IPS-NIHi7 (cell line): ENCODE measurements at regions not wholly inside any gene's neighbourhood (a gene's known extent, or its start where the extent isn't known, plus 50 kb on each side); places are given as distances from the start of the nearest gene placed in this dataset.
"Not testable (repeated sequence)": the region's sequence is repeated elsewhere in the genome, so short reads cannot be mapped to it uniquely, and the experiment has no call there.

ENCODE experiments used
- DNase-seq: peaks from one replicate; pipeline ENCODE4 v3.0.0; 2012; ENCODE audit warnings: mixed read lengths; ENCODE audit errors: extremely low spot score

- peak; percentile 59 for DNase-seq
Observed at GRCh38 chr10:16116404-16117304, 256.3 kb upstream of the MINDY3 start.

DNA sequence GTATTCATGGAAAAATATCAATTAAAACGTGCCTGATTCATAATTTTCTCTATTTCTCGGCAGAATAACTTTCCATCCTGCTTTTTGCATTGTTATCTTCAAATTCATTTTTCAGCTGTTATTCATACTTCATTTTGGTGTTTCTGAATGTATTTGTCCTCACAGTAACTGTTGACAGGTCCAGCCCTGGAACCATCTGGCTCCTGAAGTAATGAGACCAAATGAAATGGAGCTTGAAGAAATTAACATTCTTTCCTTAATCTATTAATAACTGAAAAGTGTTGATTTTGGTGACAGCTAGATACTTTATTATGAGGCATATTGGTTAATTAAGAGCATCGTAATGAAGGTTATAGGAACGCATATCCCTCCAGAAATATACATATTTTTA is 257.0 kb upstream of the MINDY3 start:
- DNase-seq = no peak

DNA sequence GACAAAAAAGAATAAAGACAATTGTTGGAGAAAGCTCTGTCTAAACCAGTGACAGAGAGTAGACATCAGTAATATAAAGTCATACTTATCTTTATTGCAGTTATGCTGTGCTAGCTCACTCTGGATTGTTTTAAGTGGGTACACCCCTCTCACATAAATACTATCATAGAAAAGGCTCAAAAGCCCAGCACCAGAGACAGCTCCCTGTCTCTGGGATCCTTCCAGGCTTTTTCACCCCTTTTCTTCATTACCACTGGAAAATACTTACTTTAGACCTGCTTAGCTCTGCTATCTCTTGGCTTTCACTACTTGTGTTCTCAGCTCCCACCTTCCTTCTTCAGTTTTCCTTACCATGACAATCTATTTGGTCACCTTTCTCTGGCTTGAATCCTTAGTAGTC is 259.1 kb upstream of the MINDY3 start:
- peak; percentile 20 for DNase-seq

GRCh38 chr10:16120563-16120962 is 260.3 kb upstream of the MINDY3 start:
- no peak for DNase-seq

DNA sequence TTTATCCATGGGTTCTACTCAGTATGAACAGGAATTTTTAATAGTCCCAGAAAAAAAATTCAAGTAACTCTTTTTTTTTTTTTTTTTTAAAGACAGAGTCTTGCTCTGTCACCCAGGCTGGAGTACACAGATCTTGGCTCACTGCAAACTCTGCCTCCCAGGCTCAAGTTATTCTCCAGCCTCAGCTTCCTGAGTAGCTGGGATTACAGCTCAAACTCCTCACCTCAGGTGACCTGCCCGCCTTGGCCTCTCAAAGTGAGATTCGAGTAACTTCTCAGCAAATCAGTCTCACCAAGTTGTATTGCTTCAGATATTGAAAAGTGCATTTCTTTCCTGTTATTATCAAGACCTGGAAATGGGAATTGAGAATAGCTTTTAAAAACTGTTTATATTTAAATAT is 281.2 kb upstream of the MINDY3 start:
- DNase-seq = no peak

DNA sequence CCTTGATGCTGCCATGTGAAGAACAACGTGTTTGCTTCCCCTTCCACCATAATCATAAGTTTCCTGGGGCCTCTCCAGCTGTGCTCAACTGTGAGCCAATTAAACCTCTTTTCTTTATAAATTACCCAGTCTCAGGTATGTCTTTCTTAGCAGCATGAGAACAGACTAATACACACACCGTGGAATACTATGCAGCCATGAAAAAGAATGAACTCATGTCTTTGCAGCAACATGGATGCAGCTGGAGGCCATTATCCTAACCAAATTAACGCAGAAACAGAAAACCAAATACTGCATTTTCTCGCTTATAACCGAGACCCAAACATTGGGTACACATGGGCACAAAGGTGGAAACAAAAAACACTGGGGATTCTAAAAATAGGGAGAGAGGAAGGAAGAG is 286.7 kb upstream of the MINDY3 start:
- no peak for DNase-seq

DNA sequence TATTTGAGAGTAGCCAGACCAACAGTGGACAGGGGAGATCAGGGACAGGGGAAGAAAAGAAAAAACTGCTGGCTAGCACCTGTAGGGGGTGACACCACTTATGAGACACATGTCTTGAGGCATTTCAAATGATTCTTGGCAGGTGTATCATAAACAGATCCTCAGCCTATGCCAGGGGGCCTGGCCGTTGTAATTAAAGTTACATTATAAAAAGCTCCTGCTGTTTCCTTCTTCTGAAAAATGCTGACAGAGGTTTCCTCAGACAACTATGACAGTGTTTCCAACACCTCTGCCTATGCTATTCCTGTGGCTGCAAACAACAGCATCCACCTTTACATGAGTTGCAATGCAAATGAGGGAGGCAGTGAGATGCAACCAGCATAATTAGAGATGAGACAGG is 281.0 kb upstream of the PTER start:
- peak; percentile 42 for DNase-seq

- no peak for DNase-seq
Observed at GRCh38 chr10:16156681-16157080, 280.1 kb upstream of the PTER start.

DNA sequence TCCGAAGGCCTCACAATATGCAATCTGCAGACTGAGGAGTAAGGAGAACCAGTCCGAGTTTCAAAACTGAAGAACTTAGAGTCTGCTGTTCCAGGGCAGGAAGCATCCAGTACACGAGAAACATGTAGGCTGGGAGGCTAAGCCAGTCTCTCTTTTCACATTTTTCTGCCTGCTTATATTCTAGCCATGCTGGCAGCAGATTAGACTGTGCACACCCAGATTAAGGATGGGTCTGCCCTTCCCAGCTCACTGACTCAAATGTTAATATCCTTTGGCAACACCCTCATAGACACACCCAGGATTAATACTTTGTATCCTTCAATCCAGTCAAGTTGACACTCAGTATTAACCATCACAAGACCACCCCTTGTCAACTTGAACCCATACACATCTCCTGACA is 271.7 kb upstream of the PTER start:
- not testable (repeated sequence) for DNase-seq

DNA sequence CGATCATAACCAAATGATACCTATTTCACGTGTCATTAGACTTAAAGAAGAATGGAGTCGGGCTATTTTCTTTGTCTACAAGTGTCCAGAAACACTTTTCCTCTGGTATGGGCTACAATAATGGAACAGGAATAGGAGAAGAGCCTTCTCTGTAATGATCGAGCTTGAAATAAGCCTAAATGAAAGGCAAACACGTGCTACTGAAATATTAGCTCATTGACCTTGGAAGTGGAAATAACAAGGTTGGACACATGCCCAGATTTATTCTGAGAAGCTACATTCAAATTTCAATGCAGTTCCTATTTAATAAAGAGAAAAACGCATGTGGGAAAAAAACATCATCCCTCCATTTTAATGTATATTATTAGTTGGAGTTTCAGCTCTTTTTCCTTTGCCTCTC is 254.7 kb upstream of the PTER start:
- no peak for DNase-seq

GRCh38 chr10:16182688-16183087 is 254.1 kb upstream of the PTER start:
- DNase-seq = no peak

DNA sequence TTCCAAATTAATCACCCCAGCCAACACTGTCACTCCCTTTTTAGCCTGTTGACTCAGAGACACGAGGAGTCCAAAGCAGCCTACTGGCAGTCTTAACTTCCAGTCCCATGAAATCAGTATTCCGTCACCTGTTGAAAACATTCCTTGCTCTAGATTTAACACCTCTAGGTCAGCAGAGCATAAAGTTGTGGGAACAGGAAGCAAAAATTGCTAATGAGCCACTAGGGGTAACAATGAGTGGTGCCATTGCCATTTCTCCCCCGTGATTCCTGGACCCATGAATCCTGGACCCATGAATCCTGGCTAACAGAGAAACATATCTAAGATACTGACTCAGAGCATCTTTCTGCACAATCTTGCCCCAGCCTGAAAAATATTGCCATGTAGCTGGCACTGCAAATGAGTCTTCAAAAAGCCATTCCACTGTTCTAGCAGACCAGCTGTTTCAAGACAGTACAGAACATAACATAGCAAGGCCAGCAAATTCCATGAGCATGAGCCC is 252.7 kb upstream of the PTER start:
- no peak for DNase-seq

DNA sequence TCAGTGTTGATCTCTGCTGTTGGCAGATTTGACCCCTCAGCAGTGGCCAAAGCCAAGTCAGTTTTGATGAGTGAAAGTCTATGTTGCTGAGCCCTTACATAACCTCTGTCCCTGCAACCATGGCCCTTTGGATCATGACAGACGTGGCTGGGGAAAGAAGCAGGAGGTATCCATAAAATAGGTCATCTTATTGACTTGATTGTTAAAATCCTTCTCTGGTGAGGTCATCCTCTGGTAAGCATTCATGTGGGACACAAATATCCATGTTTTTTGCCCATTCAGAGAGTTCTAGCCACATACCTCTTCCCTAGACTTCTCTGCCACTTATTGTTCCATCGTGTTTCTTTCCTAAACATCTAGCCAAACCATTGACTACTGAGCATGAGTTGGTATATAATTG is 251.9 kb upstream of the PTER start:
- DNase-seq = no peak

GRCh38 chr10:16186564-16186963 is 250.2 kb upstream of the PTER start:
- no peak for DNase-seq

GRCh38 chr10:16187161-16187560 is 249.6 kb upstream of the PTER start:
- no peak for DNase-seq

DNA sequence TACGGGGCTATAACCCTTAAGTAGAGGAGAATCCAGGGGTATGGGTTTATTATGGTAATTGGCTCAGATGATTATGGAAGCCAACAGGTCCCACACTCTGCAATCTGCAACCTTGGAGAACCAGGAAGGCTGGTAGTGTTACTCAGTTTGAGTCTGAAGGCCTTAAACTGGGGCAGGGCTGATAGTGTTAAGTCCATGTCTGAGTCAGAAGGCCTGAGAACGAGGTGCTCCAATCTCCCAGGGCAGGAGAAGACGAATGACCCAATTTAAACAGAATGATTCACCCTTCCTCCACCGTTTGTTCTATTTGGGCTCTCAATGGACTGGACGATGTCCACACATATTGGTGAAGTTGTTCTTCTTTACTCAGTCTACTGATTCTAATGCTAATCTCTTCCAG is 244.5 kb upstream of the PTER start:
- no peak for DNase-seq

DNA sequence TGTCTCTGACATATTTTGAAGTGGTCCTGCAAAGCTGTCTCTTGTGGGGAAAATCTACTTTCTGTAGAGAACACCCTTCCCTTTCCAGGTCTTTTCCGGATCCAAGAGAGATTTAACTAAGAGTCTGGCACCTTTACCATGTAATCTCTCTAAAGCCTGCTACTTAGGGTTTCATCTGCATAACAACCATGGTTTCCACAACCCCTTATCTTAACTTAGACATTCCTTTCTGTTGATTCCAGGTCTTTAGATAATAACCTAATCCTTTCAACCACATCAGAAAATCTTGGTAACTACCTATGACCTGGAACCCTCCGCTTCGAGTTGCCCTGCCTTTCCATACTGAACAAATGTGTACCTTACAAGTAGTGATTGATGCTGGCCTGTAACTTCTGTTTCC is 243.6 kb upstream of the PTER start:
- no peak for DNase-seq

- DNase-seq = no peak
Observed at GRCh38 chr10:16195178-16195769, 241.5 kb upstream of the PTER start.

DNA sequence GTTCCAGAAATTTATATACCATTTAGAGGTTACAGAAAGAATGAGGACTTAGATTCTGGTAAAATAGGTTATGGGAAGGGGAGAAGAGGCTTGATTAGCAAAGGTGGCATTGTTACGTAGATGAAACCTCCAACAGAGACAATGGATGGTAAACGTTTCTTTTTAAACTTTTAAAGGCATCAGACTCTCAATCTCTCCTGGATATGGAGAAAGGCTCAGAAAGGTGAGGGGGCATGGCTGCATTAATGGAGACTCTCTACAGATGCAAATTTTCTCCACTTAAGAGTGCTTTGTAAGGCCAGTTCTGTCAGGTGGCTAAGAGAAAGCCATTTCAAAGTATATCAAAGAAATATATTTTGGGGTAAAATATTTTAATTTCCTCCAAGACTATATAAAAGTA is 240.9 kb upstream of the PTER start:
- DNase-seq = peak; percentile 13

DNA sequence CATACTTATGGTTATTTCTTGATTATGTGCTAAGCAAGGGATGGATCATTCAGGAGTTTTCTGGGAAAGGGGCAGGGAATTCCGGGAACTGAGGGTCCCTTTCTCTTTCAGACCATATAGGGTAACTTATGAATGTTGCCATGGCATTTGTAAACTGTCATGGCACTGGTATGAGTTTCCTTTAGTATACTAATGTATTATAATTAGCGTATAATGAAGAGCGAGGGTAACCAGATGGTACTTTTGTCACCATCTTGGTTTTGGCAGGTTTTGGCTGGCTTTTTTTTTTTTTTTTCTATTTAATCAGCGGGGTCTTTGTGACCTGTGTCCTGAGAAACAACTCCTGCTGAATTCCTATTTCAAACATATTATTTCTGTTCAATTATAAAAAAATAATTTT is 237.6 kb upstream of the PTER start:
- DNase-seq = no peak

DNA sequence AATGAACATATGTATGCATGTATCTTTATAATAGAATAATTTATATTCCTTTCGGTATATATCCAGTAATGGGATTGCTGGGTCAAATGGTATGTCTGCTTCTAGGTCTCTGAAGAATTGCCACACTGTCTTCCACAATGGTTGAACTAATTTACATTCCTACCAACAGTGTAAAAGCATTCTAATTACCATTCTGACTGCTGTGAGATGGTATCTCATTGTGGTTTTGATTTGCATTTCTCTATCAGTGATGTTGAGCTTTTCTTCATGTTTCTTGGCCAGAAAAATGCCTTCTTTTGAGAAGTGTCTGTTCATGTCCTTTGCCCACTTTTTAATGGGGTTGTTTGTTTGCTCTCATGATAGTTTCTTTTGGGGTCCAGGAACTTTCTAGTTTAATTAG is 213.2 kb upstream of the PTER start:
- DNase-seq = not testable (repeated sequence)

GRCh38 chr10:16227674-16228073 is 209.1 kb upstream of the PTER start:
- no peak for DNase-seq

DNA sequence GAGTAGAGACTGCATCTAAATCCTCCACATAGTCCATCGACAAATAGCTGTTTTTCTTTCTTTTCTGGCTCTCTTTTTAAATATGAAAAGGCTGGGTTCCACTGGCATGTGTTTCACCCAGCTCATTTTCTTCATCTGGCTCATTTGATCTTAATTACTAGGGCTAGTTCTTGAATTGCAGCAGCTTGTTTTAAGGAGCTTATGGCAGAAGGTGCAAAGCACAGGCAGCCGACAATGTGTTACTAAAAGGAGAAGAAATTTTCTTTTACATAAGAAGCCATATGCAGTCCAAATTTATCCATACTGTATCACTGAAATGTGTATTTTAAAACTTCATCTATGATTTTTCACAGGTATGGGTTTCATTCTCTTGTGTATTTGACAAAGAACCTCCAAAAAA is 205.6 kb upstream of the PTER start:
- no peak for DNase-seq
